Cerebellar cortex (tissue), 1 donor: ENCODE measurements at regions not wholly inside any gene's neighbourhood (a gene's known extent, or its start where the extent isn't known, plus 50 kb on each side); places are given as distances from the start of the nearest gene placed in this dataset.

Source experiments
- DNase-seq: peaks from one replicate; pipeline ENCODE4 v3.0.0-alpha.2; 2015; ENCODE audit warnings: low spot score

- DNase-seq, result no peak
Observed at GRCh38 chr4:98758182-98758581, 99.8 kb upstream of the TSPAN5 start.

- DNase-seq, result no peak
Observed at GRCh38 chr4:98754736-98755135, 96.3 kb upstream of the TSPAN5 start.

- DNase-seq, result no peak
Observed at GRCh38 chr4:98749206-98749605, 90.8 kb upstream of the TSPAN5 start.

- no peak for DNase-seq
Observed at GRCh38 chr4:98748609-98749008, 90.2 kb upstream of the TSPAN5 start.

GRCh38 chr4:98747393-98748091, 89.1 kb upstream of the TSPAN5 start:
- DNase-seq, result no peak

- DNase-seq, result no peak
Observed at GRCh38 chr4:98746936-98747335, 88.5 kb upstream of the TSPAN5 start.

GRCh38 chr4:98746530-98746929, 88.1 kb upstream of the TSPAN5 start:
- no peak for DNase-seq

- peak; percentile 61 for DNase-seq
Observed at GRCh38 chr4:98745366-98745765, 87.0 kb upstream of the TSPAN5 start.

- no peak for DNase-seq
Observed at GRCh38 chr4:98744372-98745150, 86.2 kb upstream of the TSPAN5 start.

- DNase-seq, result no peak
Observed at GRCh38 chr4:98741952-98742351, 83.5 kb upstream of the TSPAN5 start.

GRCh38 chr4:98739751-98740150, 81.3 kb upstream of the TSPAN5 start:
- DNase-seq, result no peak

GRCh38 chr4:98733601-98734000, 75.2 kb upstream of the TSPAN5 start:
- DNase-seq, result peak; percentile 90

- DNase-seq, result no peak
Observed at GRCh38 chr4:98728871-98729270, 70.5 kb upstream of the TSPAN5 start.

GRCh38 chr4:98728433-98728832, 70.0 kb upstream of the TSPAN5 start:
- no peak for DNase-seq

GRCh38 chr4:98722000-98722399, 63.6 kb upstream of the TSPAN5 start:
- no peak for DNase-seq

GRCh38 chr4:98720871-98721480, 62.6 kb upstream of the TSPAN5 start:
- no peak for DNase-seq

GRCh38 chr4:98716796-98717195, 58.4 kb upstream of the TSPAN5 start:
- DNase-seq, result no peak

GRCh38 chr4:98712607-98713006, 54.2 kb upstream of the TSPAN5 start:
- DNase-seq, result no peak

GRCh38 chr4:98711526-98711925, 53.1 kb upstream of the TSPAN5 start:
- no peak for DNase-seq

- DNase-seq, result no peak
Observed at GRCh38 chr4:98710831-98711230, 52.4 kb upstream of the TSPAN5 start.
